GM23338 (cell line): ENCODE measurements at regions not wholly inside any gene's neighbourhood (a gene's known extent, or its start where the extent isn't known, plus 50 kb on each side); places are given as distances from the start of the nearest gene placed in this dataset.

Source experiments
- ATAC-seq: fragments of 200-7000 bp; cut with Tn5 transposase; 3 replicates; pipeline ENCODE4 v1.9.1; 2020
- DNase-seq: peaks from one replicate; pipeline ENCODE4 v3.0.0-alpha.2; 2015; ENCODE audit warnings: low spot score
- H2AFZ ChIP-seq: fragments of 200-600 bp; sonication (generic); 2 replicates; pipeline ENCODE4 v1.8.0; 2016; ENCODE audit warnings: antibody characterized with exemption, mild to moderate bottlenecking, moderate library complexity
- H3F3A ChIP-seq: fragments of 200-600 bp; sonication (generic); replicated peaks from 2 replicates; pipeline ENCODE4 v1.8.0; 2017; ENCODE audit warnings: antibody characterized with exemption, mixed run types, low read depth
- H3K27ac ChIP-seq: fragments of 200-600 bp; sonication (generic); 2 replicates; pipeline ENCODE4 v1.6.1; 2016; ENCODE audit warnings: low read depth
- H3K27me3 ChIP-seq: fragments of 200-600 bp; sonication (generic); 2 replicates; pipeline ENCODE4 v1.8.0; 2016; ENCODE audit warnings: mild to moderate bottlenecking, mixed run types, moderate library complexity; ENCODE audit not compliant: insufficient read depth
- H3K36me3 ChIP-seq: fragments of 200-600 bp; sonication (generic); 2 replicates; pipeline ENCODE4 v1.8.0; 2016; ENCODE audit warnings: mild to moderate bottlenecking; ENCODE audit not compliant: insufficient read depth
- H3K4me1 ChIP-seq: fragments of 200-600 bp; sonication (generic); 2 replicates; pipeline ENCODE4 v1.8.0; 2016; ENCODE audit warnings: mild to moderate bottlenecking, moderate library complexity; ENCODE audit not compliant: insufficient read depth
- H3K4me2 ChIP-seq: fragments of 200-600 bp; sonication (generic); 2 replicates; pipeline ENCODE4 v1.7.1; 2017; ENCODE audit warnings: mixed run types
- H3K4me3 ChIP-seq: fragments of 200-600 bp; sonication (generic); 2 replicates; pipeline ENCODE4 v1.6.1; 2016; ENCODE audit warnings: mixed run types
- H3K79me2 ChIP-seq: fragments of 200-600 bp; sonication (generic); replicated peaks from 2 replicates; pipeline ENCODE4 v1.8.0; 2017; ENCODE audit warnings: mild to moderate bottlenecking; ENCODE audit not compliant: insufficient read depth
- H3K9me2 ChIP-seq: fragments of 200-600 bp; sonication (generic); 2 replicates; pipeline ENCODE4 v1.8.0; 2017; ENCODE audit not compliant: insufficient read depth
- H4K20me1 ChIP-seq: fragments of 200-600 bp; sonication (generic); replicated peaks from 2 replicates; pipeline ENCODE4 v1.8.0; 2017; ENCODE audit warnings: mild to moderate bottlenecking; ENCODE audit not compliant: insufficient read depth
- H3K27ac Mint-ChIP-seq: 2 replicates; pipeline ENCODE4 v1.8.0; 2020; ENCODE audit warnings: inconsistent platforms, mild to moderate bottlenecking, moderate library complexity, mixed read lengths
- H3K27me3 Mint-ChIP-seq: 3 replicates; pipeline ENCODE4 v1.8.0; 2022; ENCODE audit warnings: low read depth, mild to moderate bottlenecking, moderate library complexity, mixed read lengths, inconsistent platforms; ENCODE audit not compliant: insufficient read depth, poor library complexity
- H3K36me3 Mint-ChIP-seq: 3 replicates; pipeline ENCODE4 v1.8.0; 2021; ENCODE audit warnings: low read depth, mild to moderate bottlenecking, inconsistent platforms, moderate library complexity, mixed read lengths
- H3K4me1 Mint-ChIP-seq: 3 replicates; pipeline ENCODE4 v1.8.0; 2020; ENCODE audit warnings: mild to moderate bottlenecking, inconsistent platforms, mixed read lengths
- H3K4me3 Mint-ChIP-seq: 3 replicates; pipeline ENCODE4 v1.8.0; 2021; ENCODE audit warnings: moderate library complexity, mild to moderate bottlenecking, inconsistent platforms, mixed read lengths
- H3K9me3 Mint-ChIP-seq: 3 replicates; pipeline ENCODE4 v1.8.0; 2020; ENCODE audit warnings: moderate library complexity, mild to moderate bottlenecking, inconsistent platforms, mixed read lengths
- CREB1 ChIP-seq: fragments of 250-450 bp; sonication (Bioruptor Pico); IDR thresholded peaks from 2 replicates; pipeline ENCODE4 v1.5.0; 2020; ENCODE audit warnings: low read depth, mild to moderate bottlenecking, moderate library complexity
- CTCF ChIP-seq, 2 experiments: fragments of 200-600 bp in 1 of 2; sonication (generic) in 1 of 2; conservative IDR thresholded peaks; 2 replicates each; pipeline versions ENCODE4 v1.5.1 to v1.6.1; 2016 to 2017; ENCODE audit warnings: antibody characterized with exemption in 2 of 2, low read depth in 2 of 2, mild to moderate bottlenecking in 2 of 2, moderate library complexity in 1 of 2
- EZH2 ChIP-seq: fragments of 200-600 bp; sonication (generic); IDR thresholded peaks from one replicate; pipeline ENCODE4 v1.8.0; 2017; ENCODE audit warnings: antibody characterized with exemption, mild to moderate bottlenecking, low read depth; ENCODE audit not compliant: unreplicated experiment
- NANOG ChIP-seq: IDR thresholded peaks from 2 replicates; pipeline ENCODE4 v1.6.1; 2016; ENCODE audit warnings: antibody characterized with exemption, borderline replicate concordance
- POLR2AphosphoS5 ChIP-seq: IDR thresholded peaks from 2 replicates; pipeline ENCODE4 v1.6.1; 2016; ENCODE audit warnings: antibody characterized with exemption, low read depth
- ZNF331 ChIP-seq: fragments of 250-450 bp; sonication (Bioruptor Pico); IDR thresholded peaks from 2 replicates; pipeline ENCODE4 v1.5.0; 2020; ENCODE audit warnings: low read depth, mild to moderate bottlenecking, moderate library complexity
- ZNF462 ChIP-seq: fragments of 250-450 bp; sonication (Bioruptor Pico); IDR thresholded peaks from 2 replicates; pipeline ENCODE4 v1.5.0; 2020; ENCODE audit warnings: mild to moderate bottlenecking, moderate library complexity

DNA sequence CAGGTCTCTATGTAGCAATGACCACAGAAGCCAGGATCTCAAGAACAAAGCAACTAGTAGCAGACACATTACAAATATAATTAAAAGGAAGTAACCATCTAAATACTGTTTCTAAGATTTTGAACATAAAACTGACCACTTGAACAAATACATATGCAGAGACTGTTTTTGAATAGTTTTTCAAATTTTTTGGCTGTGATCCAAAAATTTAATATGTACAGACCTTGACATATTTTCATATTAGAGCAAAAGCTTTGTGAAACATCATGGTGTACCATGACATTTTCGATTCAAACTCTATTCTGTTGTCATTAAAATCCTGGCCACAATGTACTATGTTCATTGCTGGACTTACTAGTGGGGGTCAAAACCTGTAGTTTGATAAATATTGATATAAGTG, 126.5 kb downstream of the NUDT12 start (continued):
- TF ChIP-seq ZNF462 (CRISPR knock-in tag): no peak
- TF ChIP-seq POLR2AphosphoS5: no peak
- TF ChIP-seq CTCF (conservative IDR thresholded peaks at IDR 0.05; ENCODE audit: low read depth in 2 of 2): no peak

DNA sequence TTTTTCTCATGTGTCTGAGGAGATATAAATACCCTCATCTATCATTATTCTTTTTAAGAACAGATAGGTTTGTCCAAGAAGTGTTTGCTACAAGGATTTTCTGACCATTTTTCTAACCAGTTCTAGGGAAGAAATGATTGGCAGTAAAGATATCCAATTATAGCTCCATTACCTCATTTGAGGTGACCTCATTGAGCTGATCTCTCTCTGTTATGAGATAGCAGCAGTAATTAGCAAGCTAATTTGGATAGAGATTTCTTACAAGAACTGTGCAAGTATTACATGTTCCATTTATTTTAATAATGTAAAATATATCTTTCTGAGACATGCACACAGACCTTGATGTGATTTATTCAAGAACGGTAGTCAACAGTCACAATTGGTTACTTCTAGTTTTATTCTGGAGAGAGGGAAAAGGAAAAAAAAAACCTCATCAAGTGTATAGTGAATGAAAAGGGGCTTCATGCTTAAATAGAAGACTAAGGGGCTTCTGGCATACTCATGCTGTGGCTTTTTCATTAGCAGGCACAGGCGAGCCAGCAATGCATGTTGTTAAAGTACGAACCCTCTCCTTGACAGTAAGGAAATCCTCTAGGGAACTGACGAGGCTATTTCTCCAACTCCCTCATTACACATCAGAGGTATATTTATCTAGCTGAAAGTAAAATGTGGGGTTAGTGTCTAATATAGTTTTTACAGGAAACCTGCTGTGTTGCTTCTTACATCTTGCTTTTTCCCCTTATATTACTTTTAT, 127.3 kb downstream of the NUDT12 start:
- DNase-seq: no peak
- no peak overlapping the region for H3K4me3 ChIP-seq
- no peaks in the 10 kb centered on the region for H4K20me1 ChIP-seq
- H3K27ac ChIP-seq: no peak overlapping the region
- H3K9me2 ChIP-seq: no peaks in the 10 kb centered on the region
- H3F3A ChIP-seq: no peaks in the 10 kb centered on the region
- no peaks in the 10 kb centered on the region for H3K9me3 Mint-ChIP-seq
- H3K27me3 Mint-ChIP-seq: no peaks in the 10 kb centered on the region
- no peak overlapping the region for H3K27ac Mint-ChIP-seq
- H3K36me3 ChIP-seq: no peaks in the 10 kb centered on the region
- no peak overlapping the region for H2AFZ ChIP-seq
- peaks cover 8% of the 10 kb centered on the region; the same call in 2 of the 3 replicates for H3K4me1 Mint-ChIP-seq
- H3K4me2 ChIP-seq: no peak overlapping the region
- no peak for ATAC-seq
- no peaks in the 10 kb centered on the region for H3K36me3 Mint-ChIP-seq
- H3K4me1 ChIP-seq: no peaks in the 10 kb centered on the region
- H3K4me3 Mint-ChIP-seq: no peak overlapping the region
- H3K79me2 ChIP-seq: no peaks in the 10 kb centered on the region
- H3K27me3 ChIP-seq: no peaks in the 10 kb centered on the region
- TF ChIP-seq EZH2 (no peak), ZNF462 (CRISPR knock-in tag) (no peak), ZNF331 (CRISPR knock-in tag) (no peak), NANOG (no peak), POLR2AphosphoS5 (no peak), CREB1 (CRISPR knock-in tag) (no peak)
